ENCODE measurements at regions not wholly inside any gene's neighbourhood (a gene's known extent, or its start where the extent isn't known, plus 50 kb on each side); places are given as distances from the start of the nearest gene placed in this dataset.
"Not testable (repeated sequence)": the region's sequence is repeated elsewhere in the genome, so short reads cannot be mapped to it uniquely, and the experiment has no call there.

DNA sequence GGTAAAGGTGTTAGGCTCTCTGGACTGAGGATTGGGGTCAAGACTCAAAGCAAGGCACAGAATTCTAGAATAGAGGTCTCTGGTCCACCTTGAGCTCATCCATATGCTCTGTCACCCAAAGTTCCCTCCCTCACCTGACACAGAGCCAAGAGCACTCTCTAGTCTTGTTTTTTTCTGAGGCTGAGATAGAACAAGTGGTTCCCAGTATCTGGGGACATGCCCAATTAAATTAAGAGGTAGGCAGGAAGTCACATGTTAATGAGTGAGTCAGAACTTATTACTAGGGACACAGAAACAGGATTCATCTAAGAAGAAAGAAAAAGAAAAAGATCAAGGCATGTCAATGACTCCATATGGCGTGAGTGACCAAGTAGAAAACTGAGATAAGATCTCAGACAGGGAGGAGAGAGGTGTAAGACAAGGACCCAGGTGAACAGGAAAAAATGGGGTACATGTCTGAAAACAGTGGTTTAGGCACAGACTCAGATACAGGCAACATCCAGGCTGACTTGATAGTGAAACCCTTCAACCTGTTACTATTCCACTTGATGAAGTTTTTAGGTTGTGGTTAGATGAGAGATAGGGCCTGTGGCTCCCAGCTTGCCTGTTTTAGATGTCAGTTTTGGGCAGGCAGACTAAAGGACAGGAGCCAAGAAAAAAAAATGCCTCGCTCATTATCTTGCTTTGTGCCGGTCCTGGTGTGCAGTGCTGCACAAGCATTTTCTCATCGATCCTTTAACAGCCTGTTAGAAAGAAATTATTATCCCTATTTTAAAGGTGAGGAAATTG, 609.9 kb downstream of the CCSER2 start:
- DNase-seq (ENCODE audit: low read depth) = no peak

DNA sequence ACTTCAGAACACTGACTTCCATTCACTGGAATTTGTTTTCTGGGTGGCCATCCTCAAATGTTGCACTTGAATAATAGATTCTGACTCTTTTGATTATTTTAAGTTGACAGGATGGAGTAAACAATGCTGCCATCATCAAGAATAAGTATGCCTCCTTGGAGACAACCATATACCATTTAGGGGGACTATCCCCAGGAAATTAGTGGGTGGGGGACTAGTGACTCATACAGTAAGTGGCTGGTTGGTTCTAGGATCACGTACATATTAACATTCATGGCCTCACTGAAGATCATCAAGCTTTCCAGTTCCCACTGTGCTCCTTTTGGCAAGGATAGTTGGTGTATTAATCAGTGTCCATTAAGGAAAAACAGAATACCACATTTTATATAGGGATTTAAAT, 615.2 kb downstream of the CCSER2 start:
- no peak for DNase-seq (ENCODE audit: low read depth)

DNA sequence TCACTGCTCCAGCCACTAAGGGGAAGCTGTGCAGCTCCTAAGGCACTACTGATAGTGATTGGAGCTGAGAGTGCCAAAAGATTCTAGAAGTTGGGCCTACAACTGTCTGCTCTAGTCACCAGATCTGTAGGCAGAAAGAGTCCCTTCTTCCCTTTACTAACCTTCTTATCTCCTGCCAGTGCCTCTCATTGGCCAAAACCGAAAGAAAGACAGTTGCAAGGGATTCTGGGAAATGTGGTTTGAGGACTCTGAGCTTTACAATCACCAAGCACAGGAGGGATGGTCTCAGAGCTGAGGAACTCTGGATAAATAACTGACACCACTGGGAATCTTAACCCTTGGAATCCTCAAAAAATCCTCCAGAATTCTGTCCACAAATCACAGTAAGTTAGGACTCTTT, 615.8 kb downstream of the CCSER2 start:
- no peak for DNase-seq (ENCODE audit: low read depth)

GRCh38 chr10:84945791-84946190, 617.4 kb downstream of the CCSER2 start:
- DNase-seq (ENCODE audit: low read depth) = no peak

DNA sequence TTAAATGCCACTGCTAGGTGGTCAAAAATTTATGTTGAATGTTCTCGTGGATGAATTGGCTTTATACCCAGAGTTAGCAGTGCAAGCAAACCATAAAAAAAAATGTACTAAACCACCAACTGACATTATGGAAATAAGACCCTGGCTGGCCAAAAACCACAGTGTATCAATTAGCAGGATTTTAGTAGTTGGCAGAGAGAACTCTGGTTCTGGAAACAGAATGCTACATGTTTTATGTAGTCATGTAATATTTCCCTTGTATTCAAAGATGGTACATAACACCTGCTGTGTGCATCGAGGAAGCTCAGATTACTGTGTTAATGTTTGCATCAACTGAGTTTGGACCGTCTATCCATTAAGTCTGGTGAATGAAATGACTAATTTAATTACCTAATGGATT, 618.5 kb downstream of the CCSER2 start:
- DNase-seq (ENCODE audit: low read depth) = no peak

DNA sequence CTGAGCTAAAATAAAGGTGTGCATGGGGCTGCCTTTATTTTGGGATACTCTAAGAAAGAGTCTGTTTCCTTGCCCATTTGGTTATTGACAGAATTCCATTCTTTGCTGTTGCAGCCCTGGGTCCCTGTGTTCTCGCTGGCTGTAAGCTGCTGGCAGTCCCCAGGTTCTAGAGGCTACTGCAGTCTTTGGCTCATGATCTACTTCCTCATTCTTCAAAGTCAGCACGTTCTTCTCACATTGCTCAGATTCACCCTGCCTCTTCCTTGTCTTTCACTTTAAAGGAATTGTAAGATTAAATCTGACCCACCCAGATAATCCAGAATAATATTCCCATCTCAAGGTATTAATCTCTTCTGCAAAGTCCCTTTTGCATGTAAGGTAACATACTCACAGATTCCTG, 620.3 kb downstream of the CCSER2 start:
- no peak for DNase-seq (ENCODE audit: low read depth)

GRCh38 chr10:84951616-84952015, 623.2 kb downstream of the CCSER2 start:
- DNase-seq (ENCODE audit: low read depth) = no peak

- DNase-seq (ENCODE audit: low read depth) = no peak
These were observed 629.0 kb downstream of the CCSER2 start for GRCh38 chr10:84957427-84957826.

- DNase-seq (ENCODE audit: low read depth) = no peak
These were observed 637.1 kb downstream of the CCSER2 start for GRCh38 chr10:84965468-84965867.

- DNase-seq (ENCODE audit: low read depth) = no peak
These were observed 638.5 kb downstream of the CCSER2 start for GRCh38 chr10:84966708-84967441.

- DNase-seq (ENCODE audit: low read depth) = not testable (repeated sequence)
These were observed 640.9 kb downstream of the CCSER2 start for GRCh38 chr10:84969297-84969696.

GRCh38 chr10:84987039-84987438, 658.6 kb downstream of the CCSER2 start:
- no peak for DNase-seq (ENCODE audit: low read depth)

DNA sequence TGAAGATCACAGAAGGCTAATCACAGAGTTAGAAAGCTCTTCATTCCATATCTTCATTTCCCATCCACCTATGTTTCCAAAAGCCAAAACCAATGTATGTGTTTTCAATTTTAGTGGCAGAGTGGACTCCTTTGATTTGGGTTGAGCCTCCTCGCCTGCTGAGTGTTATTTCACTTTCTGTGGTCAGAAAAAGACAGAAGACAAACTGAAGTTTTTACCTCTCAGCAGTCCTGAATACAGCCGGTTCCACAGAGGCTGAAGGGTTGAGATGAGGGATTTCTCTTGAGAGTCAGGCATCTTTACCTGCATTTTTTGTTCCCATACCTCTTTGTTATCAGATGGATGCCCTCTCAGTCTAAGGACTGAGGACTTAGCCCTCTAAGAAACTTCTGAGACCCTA, 659.6 kb downstream of the CCSER2 start:
- no peak for DNase-seq (ENCODE audit: low read depth)

GRCh38 chr10:84990713-84991112, 662.3 kb downstream of the CCSER2 start:
- no peak for DNase-seq (ENCODE audit: low read depth)

- DNase-seq (ENCODE audit: low read depth) = no peak
These were observed 662.9 kb downstream of the CCSER2 start for GRCh38 chr10:84991301-84991700.

DNA sequence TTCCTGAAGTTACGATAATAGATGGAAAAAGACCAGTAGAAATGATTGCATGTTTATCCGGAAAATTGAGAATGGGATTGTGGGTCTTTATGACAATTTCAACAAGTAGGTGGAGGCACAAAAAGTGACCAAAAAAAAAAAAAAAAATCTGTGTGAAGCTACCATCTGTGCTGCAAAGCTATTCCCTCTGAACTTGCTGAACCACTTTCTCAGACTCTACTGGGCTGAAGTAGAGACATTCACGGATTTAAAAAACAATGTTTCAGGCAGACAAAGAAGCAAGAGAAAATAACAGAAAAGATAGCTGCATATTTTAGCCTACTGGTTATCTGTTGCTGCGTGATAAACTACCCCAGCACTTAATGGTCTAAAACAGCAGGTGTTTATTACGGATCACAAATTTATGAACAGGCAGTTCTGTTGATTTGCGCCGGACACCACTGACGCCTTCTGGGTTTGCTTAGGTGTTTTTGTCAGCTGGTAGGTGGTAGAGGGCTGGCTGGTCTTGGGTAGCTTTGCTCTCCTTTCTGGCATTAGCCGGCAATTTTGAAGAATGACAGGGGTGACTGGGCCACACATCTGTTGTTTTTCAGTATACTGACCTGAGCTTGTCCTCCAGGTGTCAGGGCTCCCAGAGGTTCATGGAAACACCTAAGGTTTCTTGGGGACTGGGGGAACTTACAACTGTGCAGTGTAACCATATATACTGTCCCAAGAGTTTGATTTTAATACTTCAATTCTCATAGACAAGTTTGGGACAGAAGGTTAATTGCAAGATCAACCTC, 665.1 kb downstream of the CCSER2 start:
- DNase-seq (ENCODE audit: low read depth) = no peak

- no peak for DNase-seq (ENCODE audit: low read depth)
These were observed 666.3 kb downstream of the CCSER2 start for GRCh38 chr10:84994722-84995121.

- no peak for DNase-seq (ENCODE audit: low read depth)
These were observed 668.2 kb downstream of the CCSER2 start for GRCh38 chr10:84996580-84996979.

DNA sequence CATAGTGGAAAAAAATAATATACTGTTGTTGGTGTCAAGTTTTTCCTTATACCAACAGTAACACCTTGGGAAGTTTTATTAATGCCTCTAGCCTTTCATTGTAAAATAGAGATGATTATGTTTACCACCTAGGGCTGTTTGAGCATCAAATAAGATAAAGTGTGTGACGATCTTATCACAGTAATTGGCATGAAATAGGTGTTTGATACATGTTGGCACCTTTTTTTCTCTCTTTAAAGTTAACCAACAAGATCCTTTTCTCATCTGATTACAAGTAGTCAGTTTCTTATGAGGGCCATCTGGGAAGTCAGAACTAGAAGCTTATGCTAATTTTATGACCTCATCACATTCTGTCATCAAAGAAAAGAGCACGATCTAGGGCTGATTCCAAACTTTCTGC, 669.5 kb downstream of the CCSER2 start:
- no peak for DNase-seq (ENCODE audit: low read depth)

DNA sequence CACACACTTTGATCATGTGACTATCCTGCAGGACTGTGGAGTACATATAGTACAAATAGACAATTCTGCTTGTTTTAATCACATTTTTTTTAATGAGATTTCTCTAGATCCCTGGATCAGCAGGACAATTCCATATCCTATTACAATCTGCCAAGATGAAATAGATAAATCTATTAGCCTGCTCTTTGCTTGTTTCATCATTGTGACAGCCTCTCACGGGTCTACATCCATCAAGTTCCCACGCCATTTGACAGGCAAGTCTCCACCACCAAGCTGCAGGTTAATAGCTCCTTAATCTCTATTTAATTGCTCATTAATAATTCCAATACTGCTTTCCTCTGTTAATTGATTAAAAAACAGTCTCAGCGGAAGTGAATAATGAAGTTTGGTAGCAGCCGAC, 671.5 kb downstream of the CCSER2 start:
- no peak for DNase-seq (ENCODE audit: low read depth)

- DNase-seq (ENCODE audit: low read depth) = no peak
These were observed 674.7 kb downstream of the CCSER2 start for GRCh38 chr10:85003083-85003482.

- no peak for DNase-seq (ENCODE audit: low read depth)
These were observed 680.2 kb downstream of the CCSER2 start for GRCh38 chr10:85008488-85009184.

Measured in iris pigment epithelial cell (primary cell).